ENCODE measurements at regions not wholly inside any gene's neighbourhood (a gene's known extent, or its start where the extent isn't known, plus 50 kb on each side); places are given as distances from the start of the nearest gene placed in this dataset.

DNA sequence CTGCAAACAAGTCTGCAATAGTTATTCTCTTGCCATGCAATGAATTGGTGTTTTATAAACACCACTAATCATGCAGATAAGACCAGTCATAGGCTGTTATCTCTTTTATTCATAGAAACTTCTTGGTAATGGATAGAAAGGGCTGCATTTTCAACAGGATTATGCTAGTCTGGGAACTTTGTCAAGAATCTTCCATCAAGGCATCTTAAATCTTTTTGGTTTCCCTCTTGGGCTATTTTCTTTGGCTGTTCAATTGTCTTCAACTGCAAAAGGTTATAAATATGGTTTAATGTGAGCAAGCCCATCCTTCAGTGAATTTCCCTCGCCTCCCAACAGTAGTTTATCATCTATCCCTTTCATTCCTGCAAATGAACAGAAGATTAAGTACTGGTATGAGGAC, 59.0 kb upstream of the MINAR1 start:
- Histone ChIP-seq H3F3A (ENCODE audit: low read length, unreplicated experiment) (no peaks in the 10 kb centered on the region), H3K9me2 (replicated peaks; ENCODE audit: low read length) (no peaks in the 10 kb centered on the region), H3K4me3 (ENCODE audit: low read length) (no peak overlapping the region), H4K20me1 (ENCODE audit: low read length) (no peaks in the 10 kb centered on the region), H3K36me3 (ENCODE audit: low read depth, low read length) (no peaks in the 10 kb centered on the region), H3K27me3 (ENCODE audit: low read length) (no peaks in the 10 kb centered on the region), H3K27ac (ENCODE audit: low read length) (no peak overlapping the region), H3K4me1 (ENCODE audit: insufficient read depth, low read length) (no peaks in the 10 kb centered on the region), H3K4me2 (ENCODE audit: low read length) (no peak overlapping the region), H3K9ac (ENCODE audit: low read length) (no peak overlapping the region), H2AFZ (ENCODE audit: low read length) (no peak overlapping the region), H3K79me2 (ENCODE audit: low read length) (no peaks in the 10 kb centered on the region), H3K9me3 (ENCODE audit: low read length) (no peaks in the 10 kb centered on the region)
- no peak for DNase-seq
- BruUV-seq (replicated peaks), result no TSS peak
- no peak for TF ChIP-seq EZH2phosphoT487 (IDR thresholded peaks at IDR 0.05; ENCODE audit: borderline replicate concordance, low read length)
- no peak for TF ChIP-seq EZH2 (IDR thresholded peaks at IDR 0.05; ENCODE audit: low read length, unreplicated experiment)
- TF ChIP-seq, protein P1, sequence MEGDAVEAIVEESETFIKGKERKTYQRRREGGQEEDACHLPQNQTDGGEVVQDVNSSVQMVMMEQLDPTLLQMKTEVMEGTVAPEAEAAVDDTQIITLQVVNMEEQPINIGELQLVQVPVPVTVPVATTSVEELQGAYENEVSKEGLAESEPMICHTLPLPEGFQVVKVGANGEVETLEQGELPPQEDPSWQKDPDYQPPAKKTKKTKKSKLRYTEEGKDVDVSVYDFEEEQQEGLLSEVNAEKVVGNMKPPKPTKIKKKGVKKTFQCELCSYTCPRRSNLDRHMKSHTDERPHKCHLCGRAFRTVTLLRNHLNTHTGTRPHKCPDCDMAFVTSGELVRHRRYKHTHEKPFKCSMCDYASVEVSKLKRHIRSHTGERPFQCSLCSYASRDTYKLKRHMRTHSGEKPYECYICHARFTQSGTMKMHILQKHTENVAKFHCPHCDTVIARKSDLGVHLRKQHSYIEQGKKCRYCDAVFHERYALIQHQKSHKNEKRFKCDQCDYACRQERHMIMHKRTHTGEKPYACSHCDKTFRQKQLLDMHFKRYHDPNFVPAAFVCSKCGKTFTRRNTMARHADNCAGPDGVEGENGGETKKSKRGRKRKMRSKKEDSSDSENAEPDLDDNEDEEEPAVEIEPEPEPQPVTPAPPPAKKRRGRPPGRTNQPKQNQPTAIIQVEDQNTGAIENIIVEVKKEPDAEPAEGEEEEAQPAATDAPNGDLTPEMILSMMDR (conservative IDR thresholded peaks at IDR 0.05; ENCODE audit: low read depth, low read length), result no peak
- ATAC-seq, result no peak
- intact Hi-C loops (cut with micrococcal nuclease), result no loop called here
- ChIA-PET CTCF (no interaction called here), POLR2A (ENCODE audit: unreplicated experiment) (no interaction called here)

DNA sequence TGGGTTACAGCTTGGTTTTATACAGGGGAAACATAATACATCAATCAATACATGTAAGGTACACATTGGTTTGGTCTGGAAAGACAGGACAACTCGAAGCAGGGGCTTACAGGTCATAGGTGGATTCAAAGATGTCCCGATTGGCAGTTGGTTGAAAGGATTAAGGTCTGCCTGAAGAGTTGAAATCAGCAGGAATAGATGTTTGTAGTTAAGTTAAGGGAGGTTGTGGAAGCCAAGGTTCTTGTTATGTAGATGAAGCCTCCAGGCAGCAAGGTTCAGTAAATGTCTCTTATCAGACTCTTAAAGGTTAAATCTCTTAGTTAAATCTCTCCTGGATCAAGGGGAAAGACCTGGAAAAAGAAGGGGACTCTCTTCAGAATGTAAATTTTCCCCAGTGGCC, 58.4 kb upstream of the MINAR1 start:
- Histone ChIP-seq H3F3A (ENCODE audit: low read length, unreplicated experiment) (no peaks in the 10 kb centered on the region), H3K9me3 (ENCODE audit: low read length) (no peaks in the 10 kb centered on the region), H3K27ac (ENCODE audit: low read length) (no peak overlapping the region), H3K9me2 (replicated peaks; ENCODE audit: low read length) (no peaks in the 10 kb centered on the region), H4K20me1 (ENCODE audit: low read length) (no peaks in the 10 kb centered on the region), H3K4me1 (ENCODE audit: insufficient read depth, low read length) (no peaks in the 10 kb centered on the region), H3K79me2 (ENCODE audit: low read length) (no peaks in the 10 kb centered on the region), H3K9ac (ENCODE audit: low read length) (no peak overlapping the region), H3K27me3 (ENCODE audit: low read length) (no peaks in the 10 kb centered on the region), H3K36me3 (ENCODE audit: low read depth, low read length) (no peaks in the 10 kb centered on the region), H2AFZ (ENCODE audit: low read length) (no peak overlapping the region), H3K4me2 (ENCODE audit: low read length) (no peak overlapping the region), H3K4me3 (ENCODE audit: low read length) (no peak overlapping the region)
- TF ChIP-seq EZH2 (IDR thresholded peaks at IDR 0.05; ENCODE audit: low read length, unreplicated experiment) (no peak), EZH2phosphoT487 (IDR thresholded peaks at IDR 0.05; ENCODE audit: borderline replicate concordance, low read length) (no peak)
- TF ChIP-seq, protein P1 (conservative IDR thresholded peaks at IDR 0.05; ENCODE audit: low read depth, low read length), result no peak
- ATAC-seq (no peak), DNase-seq (no peak)
- ChIA-PET CTCF (no interaction called here), POLR2A (ENCODE audit: unreplicated experiment) (no interaction called here)
- intact Hi-C loops (cut with micrococcal nuclease), result no loop called here
- BruUV-seq (replicated peaks), result no TSS peak

DNA sequence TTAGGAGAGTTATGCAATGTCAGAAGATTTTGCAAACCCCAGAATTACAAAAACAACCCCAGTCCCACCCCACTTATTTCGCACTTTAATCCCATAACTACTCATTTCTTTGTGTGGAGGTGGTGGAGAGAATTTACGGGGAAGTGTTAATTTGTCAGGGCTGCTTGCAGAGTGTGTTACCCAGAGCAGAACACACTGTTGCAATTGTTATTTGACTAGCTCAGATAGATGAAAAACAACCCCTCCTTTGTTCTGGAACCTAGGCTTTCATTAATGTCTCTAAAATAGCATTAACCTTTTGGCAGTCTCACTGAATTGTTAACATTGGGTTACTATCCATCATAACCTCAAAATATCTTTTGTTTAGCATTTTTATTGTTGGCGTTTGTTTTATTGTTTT, 55.8 kb upstream of the MINAR1 start:
- Histone ChIP-seq H3K4me3 (ENCODE audit: low read length) (no peak overlapping the region), H3K27ac (ENCODE audit: low read length) (no peak overlapping the region), H3K9me3 (ENCODE audit: low read length) (no peaks in the 10 kb centered on the region), H4K20me1 (ENCODE audit: low read length) (no peaks in the 10 kb centered on the region), H3K9me2 (replicated peaks; ENCODE audit: low read length) (no peaks in the 10 kb centered on the region), H3K36me3 (ENCODE audit: low read depth, low read length) (no peaks in the 10 kb centered on the region), H3F3A (ENCODE audit: low read length, unreplicated experiment) (no peaks in the 10 kb centered on the region), H3K4me1 (ENCODE audit: insufficient read depth, low read length) (no peaks in the 10 kb centered on the region), H2AFZ (ENCODE audit: low read length) (no peak overlapping the region), H3K79me2 (ENCODE audit: low read length) (no peaks in the 10 kb centered on the region), H3K27me3 (ENCODE audit: low read length) (no peaks in the 10 kb centered on the region), H3K9ac (ENCODE audit: low read length) (no peak overlapping the region), H3K4me2 (ENCODE audit: low read length) (no peak overlapping the region)
- no TSS peak for BruUV-seq (replicated peaks)
- ChIA-PET CTCF (no interaction called here), POLR2A (ENCODE audit: unreplicated experiment) (no interaction called here)
- TF ChIP-seq EZH2phosphoT487 (IDR thresholded peaks at IDR 0.05; ENCODE audit: borderline replicate concordance, low read length), result no peak
- TF ChIP-seq EZH2 (IDR thresholded peaks at IDR 0.05; ENCODE audit: low read length, unreplicated experiment), result no peak
- TF ChIP-seq, protein P1 (conservative IDR thresholded peaks at IDR 0.05; ENCODE audit: low read depth, low read length), result no peak
- ATAC-seq (no peak), DNase-seq (no peak)
- intact Hi-C loops (cut with micrococcal nuclease), result no loop called here
